EH (cell line): ENCODE measurements at regions not wholly inside any gene's neighbourhood (a gene's known extent, or its start where the extent isn't known, plus 50 kb on each side); places are given as distances from the start of the nearest gene placed in this dataset.
A peak's percentile ranks its signal among the peaks of the same experiment; 100 is the strongest.

Source experiments
- DNase-seq: peaks from one replicate; pipeline ENCODE4 v3.0.0-alpha.2; 2015; ENCODE audit warnings: low read depth

DNA sequence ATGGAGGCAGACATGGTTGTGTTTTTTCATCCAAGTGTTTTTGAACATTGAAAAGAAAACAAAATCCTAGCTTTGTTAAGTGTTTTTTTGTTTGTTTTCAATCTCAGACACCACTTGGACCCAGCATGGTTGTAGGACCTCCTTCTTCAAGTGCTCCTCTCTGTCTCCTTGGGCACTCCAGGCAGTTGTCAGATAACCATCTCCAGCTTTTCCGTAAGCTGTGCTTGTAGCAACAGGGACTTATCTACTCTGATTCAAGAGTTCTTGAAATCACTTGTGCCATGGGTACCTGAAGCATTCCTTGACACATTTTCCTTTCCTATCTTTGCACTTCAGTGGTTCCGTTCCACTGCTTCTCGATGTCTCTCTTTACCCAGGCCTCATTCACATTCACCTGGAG is 334.9 kb upstream of the DDX53 start:
- no peak for DNase-seq

- no peak for DNase-seq
These were observed 333.9 kb upstream of the DDX53 start for GRCh38 chrX:22665818-22666217.

DNA sequence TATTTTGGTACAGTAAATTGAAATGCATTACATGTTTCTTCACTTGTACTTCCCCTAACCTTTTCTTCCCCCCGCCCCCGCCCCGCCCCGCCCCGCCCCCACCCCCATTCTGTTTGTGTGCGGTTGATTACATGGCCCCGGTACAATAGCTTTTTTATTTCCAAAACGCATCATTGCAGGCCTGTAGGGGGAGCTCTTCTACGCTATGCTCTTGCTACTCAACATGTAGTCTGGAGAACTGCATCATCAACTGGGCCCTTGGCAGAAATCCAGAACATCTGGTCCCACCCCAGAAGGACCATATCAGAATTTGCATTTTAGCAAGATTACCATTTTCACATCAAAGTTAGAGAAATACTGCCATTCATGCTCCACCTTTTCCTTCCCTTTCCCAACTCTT is 333.3 kb upstream of the DDX53 start:
- peak; percentile 9 for DNase-seq

GRCh38 chrX:22674932-22675331 is 324.8 kb upstream of the DDX53 start:
- no peak for DNase-seq

DNA sequence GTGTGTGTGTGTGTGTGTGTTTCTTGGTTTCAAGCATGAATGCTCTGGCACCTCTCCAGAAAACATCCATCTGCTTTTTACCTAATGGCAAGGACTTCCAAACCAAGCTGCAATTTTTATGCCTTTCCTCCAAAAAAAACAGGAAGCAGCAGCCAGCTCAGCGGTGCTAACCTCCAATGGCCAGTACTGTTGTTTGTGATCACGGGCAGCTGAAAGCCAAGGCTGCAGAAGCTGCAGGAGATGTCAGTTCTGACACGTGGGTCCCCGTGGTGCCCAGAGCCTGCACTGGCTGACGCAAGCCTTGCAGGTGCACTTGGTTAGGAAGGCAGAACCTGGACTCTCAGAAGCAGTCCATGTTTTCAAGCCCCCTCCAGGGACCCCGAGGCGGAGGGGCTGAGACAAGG is 313.6 kb upstream of the DDX53 start:
- DNase-seq, result peak; percentile 42

GRCh38 chrX:22689290-22689689 is 310.5 kb upstream of the DDX53 start:
- peak; percentile 27 for DNase-seq

- DNase-seq, result peak; percentile 42
These were observed 309.6 kb upstream of the DDX53 start for GRCh38 chrX:22690116-22690515.

GRCh38 chrX:22691966-22692565 is 307.7 kb upstream of the DDX53 start:
- DNase-seq, result no peak

DNA sequence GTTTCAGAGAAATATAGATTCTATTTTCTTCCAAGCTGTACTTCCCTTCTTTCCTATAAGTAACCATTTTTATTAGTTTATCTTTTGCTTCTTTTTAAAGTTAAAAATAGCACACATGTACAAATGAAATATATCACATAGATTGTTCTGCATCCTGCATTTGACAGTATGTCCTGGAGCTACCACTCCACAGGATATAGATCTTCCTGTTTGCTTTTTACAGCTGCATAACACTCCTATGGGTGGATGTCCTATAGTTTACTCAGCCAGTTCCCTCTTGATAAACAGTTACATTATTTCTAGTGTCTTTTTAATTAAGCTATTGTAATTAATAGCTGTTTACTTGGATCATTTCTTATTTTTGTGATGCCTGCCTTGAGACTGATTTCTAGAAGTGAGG is 301.6 kb upstream of the DDX53 start:
- no peak for DNase-seq

DNA sequence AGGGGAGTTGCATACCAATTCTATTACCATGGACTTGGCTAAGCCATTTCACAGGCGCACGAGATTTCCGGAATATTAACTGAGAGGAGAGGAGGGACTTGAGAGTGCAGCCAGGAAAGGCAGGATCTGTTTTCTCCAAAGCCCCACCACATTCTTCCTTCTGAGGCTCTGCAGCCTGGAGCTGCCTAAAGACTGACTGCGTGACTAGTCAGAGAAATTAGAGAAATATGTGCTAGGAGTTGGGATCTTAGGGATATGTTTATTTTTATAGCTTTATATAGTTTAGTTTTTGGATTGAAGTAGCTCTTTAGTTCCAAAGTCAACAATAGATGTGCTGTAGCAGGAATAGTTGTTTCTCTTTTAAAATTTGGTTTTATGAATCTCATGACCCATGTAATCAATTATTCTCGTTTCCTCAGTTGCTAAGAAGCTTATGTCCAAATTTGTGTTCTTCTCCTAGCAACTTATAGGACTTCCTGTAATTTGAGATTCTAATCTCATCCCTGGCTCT is 300.1 kb upstream of the DDX53 start:
- DNase-seq, result peak; percentile 71

DNA sequence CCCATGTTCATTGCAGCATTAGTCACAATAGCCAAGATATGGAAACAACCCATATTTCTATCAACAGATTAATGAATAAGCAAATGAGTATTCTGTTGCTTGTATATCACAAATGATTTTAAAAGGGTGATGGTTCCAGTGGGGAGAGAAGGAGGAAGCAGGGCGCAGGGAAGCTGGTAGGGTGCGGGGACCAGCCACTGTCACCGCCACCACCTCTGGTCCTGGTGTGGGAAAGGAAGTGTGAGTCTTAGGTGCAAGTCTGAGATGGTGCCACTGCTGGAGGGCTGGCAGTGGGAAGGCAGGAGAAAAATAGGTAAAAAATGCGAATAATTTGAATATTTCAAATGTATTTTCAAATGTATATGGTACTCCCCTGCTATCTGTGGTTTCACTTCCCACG is 286.8 kb upstream of the DDX53 start:
- no peak for DNase-seq

GRCh38 chrX:22730542-22730941 is 269.2 kb upstream of the DDX53 start:
- no peak for DNase-seq

- no peak for DNase-seq
These were observed 262.2 kb upstream of the DDX53 start for GRCh38 chrX:22737541-22737940.

DNA sequence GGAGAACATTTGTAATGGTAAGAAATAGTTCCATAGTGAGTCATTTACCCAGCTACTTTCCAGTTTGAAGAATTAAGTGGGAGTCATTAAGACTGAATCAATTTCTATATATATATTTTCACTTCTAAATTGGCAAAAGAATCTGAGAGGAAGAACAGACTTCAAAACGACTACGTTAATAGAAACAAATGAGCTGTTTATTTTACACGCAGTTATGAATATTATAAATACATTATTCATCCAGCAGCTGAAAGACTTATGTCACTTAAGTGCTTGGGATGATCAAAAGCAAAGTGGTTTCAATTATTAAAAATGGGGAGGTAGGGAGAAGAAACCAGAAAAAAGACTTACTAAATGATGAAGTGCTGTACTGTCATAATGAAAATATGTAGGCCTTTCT is 260.5 kb upstream of the DDX53 start:
- DNase-seq, result peak; percentile 31

DNA sequence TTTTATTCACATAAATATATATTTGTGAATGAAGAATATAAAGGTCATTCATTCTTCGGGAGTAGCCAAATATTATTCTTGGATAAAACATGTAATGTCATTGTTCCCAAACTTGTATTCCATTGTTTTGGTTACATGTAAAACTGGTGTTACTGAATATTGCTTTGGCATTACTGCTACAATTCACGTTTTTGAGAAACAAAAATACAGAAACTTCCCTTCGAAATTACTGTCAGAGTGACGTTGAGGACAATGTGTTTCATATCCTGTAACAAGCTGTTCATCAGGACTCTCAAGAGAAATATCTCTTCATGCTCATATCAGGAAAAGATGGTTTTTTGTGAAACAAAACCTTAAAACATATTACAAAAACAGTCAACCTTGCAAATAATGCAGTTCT is 258.9 kb upstream of the DDX53 start:
- DNase-seq, result no peak

DNA sequence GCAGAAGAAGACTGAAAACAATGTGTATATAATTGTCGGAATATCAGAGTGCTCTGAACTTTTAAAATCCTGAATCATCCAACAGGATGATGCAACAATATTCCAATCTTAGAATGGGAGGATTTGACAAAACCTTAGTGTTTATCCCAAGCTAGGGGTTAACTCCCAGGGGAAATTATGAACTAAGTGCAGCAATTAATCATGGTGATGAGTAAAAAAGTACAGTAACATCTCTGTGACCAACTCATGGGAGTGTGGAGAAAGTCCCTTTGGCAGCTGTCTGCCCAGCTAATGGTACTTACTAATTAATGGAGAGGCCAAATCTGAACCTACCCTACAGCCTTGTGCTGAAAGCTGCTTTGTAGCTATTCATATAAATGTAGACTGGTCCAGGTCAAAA is 257.6 kb upstream of the DDX53 start:
- DNase-seq, result peak; percentile 78

- DNase-seq, result no peak
These were observed 253.7 kb upstream of the DDX53 start for GRCh38 chrX:22746081-22746480.

- DNase-seq, result peak; percentile 44
These were observed 251.4 kb upstream of the DDX53 start for GRCh38 chrX:22748093-22748999.

DNA sequence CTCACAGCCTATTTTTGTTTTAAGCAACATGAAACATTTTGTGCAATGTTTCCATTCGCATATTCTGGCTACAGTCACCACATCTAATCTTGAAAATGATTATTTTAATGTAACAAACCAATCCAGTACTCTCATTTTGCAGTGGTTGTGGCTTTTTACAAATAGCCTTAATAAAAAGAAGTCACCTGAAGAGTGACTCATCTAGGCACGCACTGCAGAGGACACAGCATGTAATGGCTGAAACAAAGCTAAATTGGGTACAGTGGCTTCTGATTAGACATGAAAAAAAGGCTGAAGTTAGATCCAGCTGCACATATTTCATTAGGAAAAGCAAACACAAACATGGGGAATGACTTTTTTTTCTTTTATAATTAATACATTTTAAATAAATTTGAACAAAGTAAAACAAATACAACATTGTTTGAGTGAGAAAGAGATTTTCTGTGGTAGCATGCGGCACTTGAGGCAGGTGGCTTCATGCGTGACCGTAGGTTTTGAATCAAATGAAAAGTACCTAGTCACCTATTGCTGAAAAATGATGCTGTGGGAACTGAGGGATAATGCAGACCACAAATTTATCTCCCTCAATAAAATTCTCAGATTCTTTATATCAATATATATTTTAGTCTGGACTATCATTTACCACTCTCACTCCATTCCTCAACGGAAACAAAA is 240.8 kb upstream of the DDX53 start:
- DNase-seq, result no peak

GRCh38 chrX:22760513-22761057 is 239.2 kb upstream of the DDX53 start:
- no peak for DNase-seq

DNA sequence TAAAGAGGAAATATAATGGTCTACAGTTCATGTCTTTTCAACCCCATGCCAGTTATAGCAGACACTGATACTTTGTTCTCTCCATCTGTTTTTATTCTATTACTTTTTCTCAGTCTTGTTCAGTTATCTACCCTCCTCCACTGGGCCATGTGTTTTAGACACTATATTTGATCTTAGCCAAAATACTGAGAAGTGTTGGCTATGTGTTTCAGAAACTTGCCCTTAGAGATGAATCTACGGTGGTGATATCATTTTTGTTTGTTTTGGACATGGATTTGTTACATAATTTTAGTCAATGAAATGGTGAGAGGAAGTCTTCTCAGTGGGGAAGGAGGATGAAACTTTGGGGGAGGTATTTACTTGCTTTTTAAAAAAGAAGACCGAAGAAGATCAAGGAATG is 211.5 kb upstream of the DDX53 start:
- DNase-seq, result no peak

DNA sequence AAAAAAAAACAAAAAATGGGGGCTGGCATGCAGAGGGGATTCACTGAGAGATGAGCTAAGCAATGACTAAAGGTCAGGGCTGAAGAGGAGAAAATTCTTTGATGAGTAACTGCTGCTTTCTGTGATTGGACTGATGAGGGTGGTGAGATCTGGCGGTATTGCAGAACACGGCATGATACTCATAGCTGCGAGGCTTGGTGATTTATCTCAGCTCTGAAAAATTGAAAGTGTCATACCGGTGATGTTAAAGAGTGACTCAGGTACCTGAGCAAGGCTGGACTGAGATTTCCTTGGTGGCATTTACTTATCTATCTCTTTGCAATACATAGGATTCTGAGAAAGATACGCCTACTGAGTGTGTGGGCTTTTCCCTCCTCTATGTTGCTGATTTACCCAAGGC is 204.1 kb upstream of the DDX53 start:
- DNase-seq, result peak; percentile 3

DNA sequence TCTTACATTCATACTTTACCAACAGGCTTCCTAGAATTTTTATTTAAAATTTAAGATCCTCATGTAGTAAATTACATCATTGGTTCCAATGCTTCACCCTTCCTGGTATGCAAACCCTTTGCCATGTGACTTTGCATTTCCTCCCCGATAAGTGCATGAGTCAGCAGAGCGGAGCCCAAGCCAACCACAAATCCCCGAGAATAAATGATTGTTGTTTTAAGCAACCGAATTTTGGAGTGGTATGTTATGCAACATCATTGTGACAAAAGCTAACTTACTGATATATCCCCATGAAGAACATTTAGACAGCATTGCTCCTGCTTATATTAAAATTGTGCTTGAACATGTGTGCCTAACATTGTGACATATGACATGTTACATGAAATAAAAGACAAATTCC is 199.4 kb upstream of the DDX53 start:
- DNase-seq, result peak; percentile 91
